Osteoblast (primary cell): ENCODE measurements at regions not wholly inside any gene's neighbourhood (a gene's known extent, or its start where the extent isn't known, plus 50 kb on each side); places are given as distances from the start of the nearest gene placed in this dataset.

Experiments
- DNase-seq: peaks from one replicate; pipeline ENCODE4 v3.0.0; 2011; ENCODE audit warnings: low spot score, mixed read lengths; ENCODE audit not compliant: insufficient read length; ENCODE audit errors: missing footprints
- H2AFZ ChIP-seq: 2 replicates; pipeline ENCODE4 v1.6.0; 2011; ENCODE audit warnings: mild to moderate bottlenecking, low read length
- H3K27ac ChIP-seq: 2 replicates; pipeline ENCODE4 v1.5.1; 2011; ENCODE audit warnings: mild to moderate bottlenecking, low read depth, low read length, moderate library complexity
- H3K27me3 ChIP-seq: 2 replicates; pipeline ENCODE4 v1.6.0; 2012; ENCODE audit warnings: mild to moderate bottlenecking, control low read depth, inconsistent platforms, low read length, moderate library complexity; ENCODE audit not compliant: insufficient read depth
- H3K36me3 ChIP-seq: 2 replicates; pipeline ENCODE4 v1.5.1; 2011; ENCODE audit warnings: mild to moderate bottlenecking, low read length, control low read depth, moderate library complexity; ENCODE audit not compliant: insufficient read depth
- H3K4me1 ChIP-seq: 2 replicates; pipeline ENCODE4 v1.5.1; 2011; ENCODE audit warnings: mild to moderate bottlenecking, low read length, control low read depth, moderate library complexity; ENCODE audit not compliant: insufficient read depth
- H3K4me2 ChIP-seq: 2 replicates; pipeline ENCODE4 v1.6.0; 2011; ENCODE audit warnings: mild to moderate bottlenecking, low read length; ENCODE audit not compliant: insufficient read depth
- H3K4me3 ChIP-seq: fragments of 200-600 bp; sonication (generic); 3 replicates; pipeline ENCODE4 v1.5.1; 2012; ENCODE audit warnings: mild to moderate bottlenecking, low read length, inconsistent platforms; ENCODE audit not compliant: insufficient read depth
- H3K79me2 ChIP-seq: 2 replicates; pipeline ENCODE4 v1.6.0; 2012; ENCODE audit warnings: mild to moderate bottlenecking, low read length, control low read depth, inconsistent platforms; ENCODE audit not compliant: insufficient read depth
- H3K9me3 ChIP-seq: 2 replicates; pipeline ENCODE4 v1.5.1; 2011; ENCODE audit warnings: low read depth, low read length, control low read depth
- H4K20me1 ChIP-seq: 2 replicates; pipeline ENCODE4 v1.6.0; 2012; ENCODE audit warnings: mild to moderate bottlenecking, low read length, control low read depth; ENCODE audit not compliant: insufficient read depth
- CTCF ChIP-seq: IDR thresholded peaks from 2 replicates; pipeline ENCODE4 v1.5.1; 2011; ENCODE audit warnings: mild to moderate bottlenecking, low read depth, low read length, moderate library complexity; ENCODE audit errors: extremely low read depth

- no peak for TF ChIP-seq CTCF
- DNase-seq, result no peak
- Histone ChIP-seq H3K27ac (no peak overlapping the region), H2AFZ (no peak overlapping the region), H3K27me3 (no peaks in the 10 kb centered on the region), H3K36me3 (no peaks in the 10 kb centered on the region), H3K9me3 (no peaks in the 10 kb centered on the region), H4K20me1 (no peaks in the 10 kb centered on the region), H3K4me2 (no peak overlapping the region), H3K4me1 (peaks cover 3% of the 10 kb centered on the region), H3K4me3 (no peak overlapping the region), H3K79me2 (no peaks in the 10 kb centered on the region)
Measured at GRCh38 chr5:125376059-125376641, 629.7 kb upstream of the ZNF608 start.

GRCh38 chr5:125377141-125377540, 630.7 kb upstream of the ZNF608 start:
- no peak overlapping the region for H3K4me2 ChIP-seq
- no peak overlapping the region for H2AFZ ChIP-seq
- peaks cover 3% of the 10 kb centered on the region for H3K4me1 ChIP-seq
- H4K20me1 ChIP-seq, result no peaks in the 10 kb centered on the region
- H3K27me3 ChIP-seq, result no peaks in the 10 kb centered on the region
- no peak for DNase-seq
- H3K79me2 ChIP-seq, result no peaks in the 10 kb centered on the region
- TF ChIP-seq CTCF, result no peak
- H3K4me3 ChIP-seq, result no peak overlapping the region
- H3K27ac ChIP-seq, result no peak overlapping the region
- no peaks in the 10 kb centered on the region for H3K9me3 ChIP-seq
- no peaks in the 10 kb centered on the region for H3K36me3 ChIP-seq

GRCh38 chr5:125381290-125381689, 634.9 kb upstream of the ZNF608 start:
- H3K36me3 ChIP-seq, result no peaks in the 10 kb centered on the region
- no peaks in the 10 kb centered on the region for H3K4me1 ChIP-seq
- no peak overlapping the region for H3K4me3 ChIP-seq
- H3K27me3 ChIP-seq, result no peaks in the 10 kb centered on the region
- DNase-seq, result no peak
- no peaks in the 10 kb centered on the region for H3K9me3 ChIP-seq
- no peaks in the 10 kb centered on the region for H3K79me2 ChIP-seq
- no peak overlapping the region for H3K4me2 ChIP-seq
- H4K20me1 ChIP-seq, result no peaks in the 10 kb centered on the region
- no peak overlapping the region for H3K27ac ChIP-seq
- no peak for TF ChIP-seq CTCF
- no peak overlapping the region for H2AFZ ChIP-seq

GRCh38 chr5:125384071-125384470, 637.6 kb upstream of the ZNF608 start:
- H3K4me3 ChIP-seq, result no peak overlapping the region
- H3K4me1 ChIP-seq, result no peaks in the 10 kb centered on the region
- no peaks in the 10 kb centered on the region for H3K36me3 ChIP-seq
- no peaks in the 10 kb centered on the region for H4K20me1 ChIP-seq
- no peak overlapping the region for H3K4me2 ChIP-seq
- H3K27me3 ChIP-seq, result no peaks in the 10 kb centered on the region
- TF ChIP-seq CTCF, result no peak
- H3K9me3 ChIP-seq, result no peaks in the 10 kb centered on the region
- H3K79me2 ChIP-seq, result no peaks in the 10 kb centered on the region
- DNase-seq, result no peak
- H2AFZ ChIP-seq, result no peak overlapping the region
- no peak overlapping the region for H3K27ac ChIP-seq
